Glomerular visceral epithelial cell (primary cell): ENCODE measurements at regions not wholly inside any gene's neighbourhood (a gene's known extent, or its start where the extent isn't known, plus 50 kb on each side); places are given as distances from the start of the nearest gene placed in this dataset.

ENCODE experiments used
- DNase-seq: peaks from one replicate; pipeline ENCODE4 v3.0.0-alpha.2; 2016; ENCODE audit errors: extremely low spot score

DNA sequence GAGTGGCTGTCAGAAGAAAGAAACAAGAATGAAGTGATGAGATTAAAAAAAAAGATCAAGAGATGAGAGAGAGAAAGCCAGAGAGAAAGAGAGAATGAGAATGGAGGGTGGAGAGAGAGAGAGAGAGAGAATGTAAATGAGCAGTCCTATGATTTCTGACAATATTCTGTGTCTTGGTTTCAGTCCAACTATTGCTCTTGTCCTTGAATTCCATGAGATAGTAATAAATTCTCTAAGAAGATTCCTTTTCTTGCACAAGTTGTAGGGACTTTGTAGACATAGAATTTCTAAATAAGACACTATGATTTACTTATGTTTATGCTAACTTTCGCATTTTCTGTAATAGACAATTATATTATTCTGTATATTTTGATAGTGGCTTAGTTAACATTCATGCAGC lies 149.6 kb upstream of the CTSO start:
- DNase-seq: no peak

DNA sequence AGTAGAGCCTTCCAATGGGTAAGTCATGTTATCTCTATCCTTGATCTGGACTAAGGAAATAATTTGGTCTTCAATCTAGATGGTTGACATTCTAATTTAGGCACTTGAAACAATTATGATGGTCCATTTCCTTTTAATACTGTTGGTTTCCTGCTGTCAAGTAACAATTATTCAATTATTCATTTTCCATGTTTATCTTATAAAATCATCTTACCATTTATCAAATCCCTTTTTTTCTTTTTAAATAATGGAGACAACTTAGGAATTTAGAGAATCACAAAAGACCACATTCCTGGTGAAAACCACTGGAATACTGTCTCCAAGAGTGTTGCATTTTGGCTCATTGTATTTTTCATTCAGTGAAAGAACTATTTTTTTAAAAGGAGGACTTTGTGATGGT lies 148.7 kb upstream of the CTSO start:
- DNase-seq: no peak

DNA sequence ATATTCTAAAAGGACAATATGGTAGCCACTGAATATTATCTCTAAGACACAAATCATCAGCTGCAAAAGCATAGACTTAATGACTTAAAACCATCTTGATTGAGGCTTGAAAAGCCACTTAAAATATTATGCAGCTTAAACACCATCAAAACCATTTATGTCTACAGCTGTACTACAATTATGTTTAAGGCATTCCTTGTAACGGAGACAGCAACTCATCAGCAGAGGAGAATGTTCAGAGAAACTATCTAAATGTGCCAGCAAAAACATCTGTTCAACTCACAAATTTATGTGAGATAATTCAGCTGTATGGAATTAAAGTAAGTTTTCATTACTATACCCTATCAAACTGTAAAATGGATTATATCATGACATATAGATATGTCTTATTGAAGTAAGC lies 147.9 kb upstream of the CTSO start:
- DNase-seq: no peak

DNA sequence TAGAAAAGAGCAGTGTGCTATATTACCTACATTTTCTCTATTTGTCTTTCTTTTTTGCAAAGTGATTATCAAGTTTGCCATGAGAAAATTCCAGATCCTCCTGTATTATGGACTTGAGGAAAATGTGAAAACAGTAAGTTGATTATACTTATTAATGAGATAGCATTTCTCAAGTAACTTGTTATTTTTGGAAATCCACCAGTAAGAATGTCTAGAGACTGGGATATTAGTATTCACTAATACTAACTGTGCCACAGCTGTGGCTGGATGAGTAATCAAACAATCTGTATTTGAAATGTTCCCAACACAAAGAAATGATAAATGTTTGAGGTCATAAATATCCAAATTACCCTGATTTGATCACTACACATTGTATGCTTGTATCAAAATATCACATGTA lies 147.0 kb upstream of the CTSO start:
- DNase-seq: no peak

DNA sequence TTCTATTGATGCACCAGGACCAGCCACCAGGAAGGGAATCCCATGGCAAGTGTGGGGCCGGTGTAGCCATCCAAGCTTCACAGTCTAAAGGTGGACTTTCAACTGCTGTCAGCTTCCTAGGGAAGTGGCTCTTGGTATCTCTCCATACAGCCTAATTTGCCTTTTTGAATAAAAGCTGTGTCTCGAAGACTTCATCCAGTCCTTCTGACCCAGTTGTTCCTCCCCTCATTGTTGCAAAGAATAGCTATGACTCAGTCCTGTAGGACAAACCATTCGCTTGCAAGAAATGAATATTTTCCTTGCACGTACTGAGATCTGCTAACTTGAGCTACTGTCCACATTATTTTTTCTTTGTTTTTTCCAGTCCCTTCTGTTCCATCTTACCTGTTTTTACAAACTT lies 145.1 kb upstream of the CTSO start:
- DNase-seq: no peak

DNA sequence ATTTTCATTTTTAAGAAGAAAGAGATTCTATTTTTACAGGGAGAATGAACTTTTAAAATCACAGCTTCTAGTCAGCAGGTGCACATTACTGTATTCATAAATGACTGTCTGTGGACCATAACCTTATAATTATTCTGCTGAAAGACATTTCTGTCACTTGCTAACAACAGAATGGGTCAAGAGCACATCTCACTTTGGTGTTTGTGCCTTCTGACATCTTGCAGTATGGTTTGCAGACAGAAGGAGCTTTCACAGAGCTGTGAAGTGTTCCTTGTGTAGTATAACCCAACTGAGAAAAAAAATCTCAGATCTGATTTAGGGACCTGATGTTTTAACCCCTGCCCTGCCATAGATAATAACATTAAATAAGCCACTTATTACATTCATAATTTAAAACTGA lies 131.4 kb upstream of the CTSO start:
- no peak for DNase-seq

DNA sequence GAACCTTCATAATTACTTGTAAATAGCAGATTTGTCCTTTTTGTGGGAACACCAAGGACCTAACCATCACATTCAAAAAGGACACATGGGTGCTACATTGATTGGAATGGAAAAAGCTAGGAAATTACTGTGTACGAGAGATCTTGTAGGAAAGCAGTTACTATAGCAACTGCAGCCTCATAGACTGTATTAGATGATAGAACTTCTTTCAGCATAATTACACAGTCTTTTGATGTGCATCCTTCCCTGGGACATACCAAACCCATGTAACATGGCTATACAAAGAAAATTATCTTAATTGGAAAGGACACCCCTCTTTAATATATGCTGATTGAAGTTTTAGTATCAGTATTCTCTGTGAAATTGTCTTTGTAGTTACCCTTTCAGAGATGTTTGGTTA lies 130.7 kb upstream of the CTSO start:
- no peak for DNase-seq

DNA sequence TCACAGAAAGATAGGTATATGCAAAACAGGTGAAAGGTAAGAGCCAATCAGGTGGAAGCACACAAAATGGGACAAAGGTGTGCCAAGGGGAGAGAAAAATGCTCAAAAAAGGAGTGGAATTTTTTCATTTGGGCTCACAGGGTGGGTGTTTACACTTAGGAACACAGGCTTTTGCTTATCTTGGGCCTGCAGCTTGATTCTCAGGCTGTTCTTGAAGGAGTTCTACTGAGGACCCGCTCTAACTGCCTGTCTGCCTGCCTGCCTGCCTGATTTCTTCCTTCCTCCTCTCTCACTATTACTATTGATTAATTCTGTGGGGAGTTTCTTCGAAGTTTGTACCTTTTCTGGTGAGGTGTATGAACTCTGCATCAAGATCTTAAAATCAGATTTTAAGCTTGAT lies 120.3 kb upstream of the CTSO start:
- no peak for DNase-seq

DNA sequence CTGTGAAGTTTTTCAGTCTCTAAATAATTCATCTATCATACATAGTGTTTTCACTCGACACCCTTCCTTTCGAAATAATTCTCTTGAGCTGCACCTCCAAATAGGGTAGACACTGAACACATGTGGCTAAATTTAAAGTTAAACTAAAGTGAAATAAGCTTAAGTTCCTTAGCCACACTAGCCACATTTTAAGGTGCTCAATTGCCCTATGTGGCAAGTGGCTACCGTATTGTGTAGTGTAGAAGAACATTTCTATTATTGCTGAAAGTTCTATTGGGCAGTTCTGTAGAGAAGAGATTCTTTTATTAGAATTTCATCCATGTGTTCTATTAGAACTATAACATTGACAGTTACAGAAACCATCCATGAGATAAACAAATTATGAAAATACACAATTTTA lies 107.0 kb upstream of the CTSO start:
- no peak for DNase-seq

DNA sequence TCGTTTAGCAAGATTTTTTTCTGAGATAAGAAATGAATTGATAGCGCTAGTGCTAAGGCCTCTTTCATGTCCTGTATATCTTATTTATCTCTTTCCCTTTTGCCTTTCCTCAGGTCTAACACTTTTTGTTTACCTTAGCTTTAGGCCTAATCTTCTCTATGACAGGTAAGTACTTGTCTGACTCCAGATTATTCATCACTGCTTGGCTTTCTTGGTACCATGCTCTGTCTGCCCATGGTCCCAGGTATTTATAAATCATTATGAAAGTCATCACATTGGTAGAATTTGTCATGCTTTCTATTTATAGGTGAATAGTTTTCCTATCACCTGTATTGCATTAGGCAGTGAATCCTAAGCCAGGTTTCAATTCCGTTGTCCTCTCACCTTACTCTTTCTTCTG lies 99.5 kb upstream of the CTSO start:
- DNase-seq: no peak

DNA sequence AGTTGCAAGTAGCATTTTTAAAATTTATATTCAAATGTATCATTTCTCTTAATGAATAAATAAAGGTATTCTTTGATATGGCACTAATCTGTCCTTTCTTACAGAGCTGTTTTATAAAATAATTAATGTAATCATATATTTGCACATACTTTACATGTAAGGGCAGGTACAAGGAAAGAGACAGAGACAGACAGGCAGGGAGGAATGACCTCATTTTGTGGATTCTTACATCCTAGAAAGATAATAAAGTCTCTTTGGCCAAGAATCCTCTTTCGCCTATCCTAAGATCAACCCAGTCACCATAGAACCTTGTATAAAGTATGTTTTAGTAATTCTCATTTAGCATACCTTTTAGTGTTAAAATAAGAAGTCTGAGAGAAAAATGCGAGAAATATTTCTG lies 98.5 kb upstream of the CTSO start:
- DNase-seq: no peak

DNA sequence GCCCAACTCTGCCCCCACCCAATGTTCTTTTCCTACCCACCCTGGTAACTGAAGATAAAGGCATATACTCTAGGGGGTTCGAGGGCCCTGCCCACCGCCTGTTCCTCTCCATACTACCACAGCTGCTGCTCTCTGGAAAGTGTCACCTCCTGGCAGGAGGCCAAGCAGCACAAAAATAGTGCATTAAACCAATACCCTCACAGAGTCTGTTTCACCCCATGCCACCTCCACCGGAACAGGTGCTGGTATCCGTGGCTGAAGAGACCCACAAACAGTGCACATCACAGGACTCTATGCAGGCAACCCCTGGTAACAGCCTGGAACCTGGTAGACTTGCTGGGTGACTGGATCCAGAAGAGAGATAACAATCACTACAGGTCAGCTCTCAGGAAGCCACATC lies 85.1 kb upstream of the CTSO start:
- no peak for DNase-seq

DNA sequence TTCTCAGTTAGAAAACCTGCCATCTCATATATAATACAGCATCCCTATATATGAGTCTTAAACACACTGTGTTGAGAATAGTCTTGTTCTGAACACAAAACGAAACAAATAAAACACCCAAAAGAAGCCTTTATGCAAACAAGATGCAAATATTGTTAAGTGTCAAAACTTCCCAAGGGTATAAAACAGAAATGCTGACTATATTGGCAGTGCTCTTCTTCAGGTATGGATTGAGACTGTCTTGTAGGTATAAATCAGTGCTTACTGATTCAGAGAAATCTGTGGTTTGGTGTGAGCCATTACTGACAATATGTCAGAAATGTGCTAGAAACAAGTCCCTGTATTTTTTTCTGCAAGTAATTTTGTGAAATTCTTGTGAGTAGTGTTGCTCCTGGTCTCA lies 82.8 kb upstream of the CTSO start:
- DNase-seq: no peak

DNA sequence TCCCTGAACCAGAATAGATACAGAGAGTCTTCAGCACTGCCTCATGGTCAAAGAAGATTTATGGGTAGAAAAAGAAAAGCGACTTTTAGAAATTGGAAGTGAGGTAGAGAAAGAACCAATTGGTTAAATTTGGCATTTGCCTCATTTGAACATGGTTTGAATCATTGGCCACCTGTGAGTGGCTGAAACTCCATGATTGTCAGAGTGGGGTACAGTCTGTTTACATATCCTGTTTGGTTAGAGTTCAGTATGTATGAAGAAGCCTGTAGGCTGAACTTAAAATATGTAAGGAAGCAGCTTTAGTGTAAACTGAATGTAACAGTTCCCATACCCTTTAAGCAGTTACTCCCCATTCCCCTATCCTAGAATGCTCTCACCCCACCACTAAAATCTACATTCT lies 76.0 kb upstream of the CTSO start:
- DNase-seq: no peak

DNA sequence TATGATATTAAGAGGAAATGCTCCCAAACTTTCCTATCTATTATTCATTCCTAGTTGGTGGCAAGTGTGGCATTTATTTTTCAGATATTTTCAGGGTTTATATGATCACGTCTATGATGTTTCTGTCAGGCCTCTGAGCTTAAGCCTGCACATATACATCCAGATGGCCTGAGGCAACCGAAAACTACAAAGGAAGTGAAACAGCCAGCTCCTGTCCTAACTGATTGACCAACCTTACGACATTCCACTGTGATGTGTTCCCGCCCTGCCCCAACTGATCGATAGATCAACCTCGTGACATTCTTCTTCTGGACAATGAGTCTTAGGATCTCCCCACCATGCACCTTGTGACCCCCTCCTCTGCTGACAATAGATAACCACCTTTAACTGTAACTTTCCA lies 67.6 kb upstream of the CTSO start:
- DNase-seq: no peak

DNA sequence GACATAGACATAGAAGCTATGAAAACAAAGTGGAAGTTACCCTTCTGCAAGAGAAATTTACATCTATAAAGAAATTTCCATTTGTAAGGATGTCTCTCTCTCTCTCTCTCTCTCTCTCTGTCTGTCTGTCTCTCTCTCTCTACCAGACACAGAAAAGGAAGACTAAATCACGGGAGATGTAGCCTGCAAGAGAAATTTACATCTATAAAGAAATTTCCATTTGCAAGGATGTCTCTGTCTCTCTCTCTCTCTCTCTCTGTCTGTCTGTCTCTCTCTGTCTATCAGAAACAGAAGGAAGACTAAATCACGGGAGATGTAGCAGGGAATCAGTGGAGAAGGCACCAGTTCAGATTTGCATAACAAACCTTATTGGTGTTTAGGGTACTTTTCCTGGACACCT lies 65.6 kb upstream of the CTSO start:
- DNase-seq: no peak

DNA sequence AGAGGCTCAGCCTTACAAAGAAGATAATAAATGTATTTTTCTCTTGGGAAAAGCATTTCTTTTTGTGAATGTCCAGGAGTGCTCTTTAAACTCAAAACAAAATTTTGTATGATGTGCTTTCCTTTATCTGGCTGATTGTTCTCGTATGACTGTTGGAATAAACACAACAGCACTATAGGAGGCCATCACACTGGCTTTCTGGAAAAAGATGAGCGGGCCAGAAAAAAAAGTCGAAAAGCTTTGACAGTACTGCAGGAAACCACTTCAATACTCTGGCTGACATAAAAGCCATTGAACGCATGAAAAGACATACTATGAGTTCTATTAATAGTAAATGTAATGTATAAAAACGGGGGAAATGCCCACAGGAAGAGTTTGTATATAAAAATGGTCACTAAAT lies 64.7 kb upstream of the CTSO start:
- DNase-seq: no peak

DNA sequence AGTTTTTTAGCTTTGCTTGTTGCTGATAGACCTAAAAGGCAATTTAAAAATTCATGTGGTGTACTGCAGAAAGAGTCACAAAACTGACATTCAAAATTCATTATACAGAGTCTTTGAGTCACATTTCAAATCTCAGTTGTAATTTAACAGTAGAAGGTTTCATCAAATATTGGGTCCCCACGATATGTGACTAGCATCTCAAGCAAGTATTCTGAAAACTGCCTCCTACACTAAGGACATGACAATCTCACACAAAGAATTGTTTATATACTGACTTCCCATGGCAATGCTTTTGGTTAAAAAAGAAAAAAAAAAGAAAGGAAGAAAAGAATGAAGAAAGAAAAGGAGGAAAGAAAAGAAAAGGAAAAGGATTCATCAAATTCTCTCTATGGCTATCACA lies 62.1 kb upstream of the CTSO start:
- no peak for DNase-seq

DNA sequence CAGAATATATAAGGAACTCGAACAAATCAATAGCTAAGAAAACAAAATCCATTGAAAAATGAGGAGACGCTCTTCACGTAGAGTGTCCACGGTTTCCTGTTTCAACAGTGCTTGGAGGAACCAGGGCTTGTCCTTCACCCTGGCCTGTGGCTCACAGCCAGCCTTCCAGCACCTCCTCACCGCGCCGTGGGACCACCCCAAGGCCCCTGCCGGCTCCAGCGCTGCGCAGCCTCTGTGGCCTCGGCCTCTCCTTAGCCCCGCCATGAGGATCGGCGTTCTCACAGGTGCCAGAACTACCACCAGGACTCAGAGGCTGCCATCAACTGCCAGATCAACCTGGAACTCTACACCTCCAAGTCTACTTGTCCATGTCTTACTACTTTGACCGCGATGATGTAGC lies 52.5 kb upstream of the CTSO start:
- no peak for DNase-seq
